K562 (cell line): ENCODE measurements at regions not wholly inside any gene's neighbourhood (a gene's known extent, or its start where the extent isn't known, plus 50 kb on each side); places are given as distances from the start of the nearest gene placed in this dataset.

ENCODE experiments used
- ATAC-seq: fragments of 200-7000 bp; cut with Tn5 transposase; 3 replicates; pipeline ENCODE4 v1.9.1; 2020; ENCODE audit warnings: moderate library complexity
- BruUV-seq: library from RNA; stranded (reverse); fragments of 400-500 nt; replicated peaks from 2 replicates; lab custom pipeline; 2021; lab: Mats Ljungman, UMichigan
- CTCF ChIA-PET: fragments of 300-600 bp; formaldehyde crosslinking; extraction: SDS; loops from one replicate; lab custom pipeline; 2021; ENCODE audit warnings: low intra/inter-chr PET ratio; lab: Yijun Ruan, JAX
- POLR2A ChIA-PET: fragments of 300-600, 350-650 bp; sonication (Branson Sonifier 250); formaldehyde crosslinking; extraction: SDS; loops from one replicate; lab custom pipeline; 2021; ENCODE audit warnings: antibody characterized with exemption, inconsistent platforms; lab: Yijun Ruan, JAX
- DNase-seq, 4 experiments: peaks; one replicate each; pipeline versions ENCODE4 v3.0.0 to v3.0.0-alpha.2; 2011 to 2018; ENCODE audit warnings: low spot score in 3 of 4, mixed read lengths in 3 of 4; ENCODE audit errors: extremely low read depth in 1 of 4
- FAIRE-seq: peaks from 2 replicates; lab custom pipeline; 2011; peaks lifted over from hg19 to GRCh38; lab: Jason Lieb, UNC
- H2AFZ ChIP-seq: 2 replicates; pipeline ENCODE4 v1.6.0; 2011; ENCODE audit warnings: low read depth, low read length, control low read depth, inconsistent platforms
- H3K27ac ChIP-seq: fragments of 200-600 bp; 3 replicates; pipeline ENCODE4 v1.8.0; 2011; ENCODE audit warnings: low read depth, mild to moderate bottlenecking, control low read depth, inconsistent platforms, low read length, moderate library complexity, mixed read lengths; ENCODE audit errors: extremely low read depth
- H3K27me3 ChIP-seq, 2 experiments: fragments of 300-600 bp in 1 of 2; 2 replicates in 1 of 2; 3 replicates in 1 of 2; pipeline versions ENCODE4 v1.6.0 to v1.8.0; 2011; ENCODE audit warnings: inconsistent platforms in 2 of 2, low read length in 2 of 2, mild to moderate bottlenecking in 1 of 2, mixed read lengths in 1 of 2, moderate library complexity in 1 of 2; ENCODE audit not compliant: control insufficient read depth in 2 of 2, insufficient read depth in 2 of 2
- H3K36me3 ChIP-seq: fragments of 300-600 bp; 3 replicates; pipeline ENCODE4 v1.8.0; 2011; ENCODE audit warnings: mild to moderate bottlenecking, low read length, inconsistent platforms; ENCODE audit not compliant: control insufficient read depth, insufficient read depth
- H3K4me1 ChIP-seq, 2 experiments: fragments of 200-600 bp in 1 of 2; replicated peaks in 1 of 2; 2 replicates in 1 of 2; 3 replicates in 1 of 2; pipeline versions ENCODE4 v1.5.1 to v1.8.0; 2011; ENCODE audit warnings: inconsistent platforms in 2 of 2, low read length in 2 of 2, mild to moderate bottlenecking in 1 of 2, mixed read lengths in 1 of 2, moderate library complexity in 1 of 2; ENCODE audit not compliant: control insufficient read depth in 2 of 2, insufficient read depth in 2 of 2
- H3K4me2 ChIP-seq: 2 replicates; pipeline ENCODE4 v1.6.1; 2011; ENCODE audit warnings: low read length, control low read depth, inconsistent platforms, mixed read lengths; ENCODE audit not compliant: insufficient read depth
- H3K4me3 ChIP-seq: fragments of 200-600 bp; sonication (generic), shearing (Covaris generic); 2 replicates; pipeline ENCODE4 v1.5.1; 2016; ENCODE audit warnings: control low read depth, inconsistent platforms
- H3K79me2 ChIP-seq: fragments of 200-600 bp; 3 replicates; pipeline ENCODE4 v1.8.0; 2011; ENCODE audit warnings: low read length, inconsistent platforms; ENCODE audit not compliant: control insufficient read depth, insufficient read depth
- H3K9ac ChIP-seq, 2 experiments: 2 replicates each; pipeline versions ENCODE4 v1.6.0 to v1.6.1; 2011; ENCODE audit warnings: low read depth in 2 of 2, low read length in 2 of 2, control low read depth in 1 of 2, inconsistent platforms in 1 of 2, mild to moderate bottlenecking in 1 of 2, mixed read lengths in 1 of 2; ENCODE audit not compliant: insufficient read depth in 1 of 2
- H3K9me1 ChIP-seq: one replicate; pipeline ENCODE4 v1.6.0; 2011; ENCODE audit warnings: inconsistent platforms, mild to moderate bottlenecking, low read length, moderate library complexity; ENCODE audit not compliant: control insufficient read depth, insufficient read depth
- H3K9me3 ChIP-seq: replicated peaks from 2 replicates; pipeline ENCODE4 v1.5.1; 2011; ENCODE audit warnings: low read depth, low read length, inconsistent platforms; ENCODE audit not compliant: control insufficient read depth, insufficient read depth
- H4K20me1 ChIP-seq: replicated peaks from 2 replicates; pipeline ENCODE4 v1.6.1; 2011; ENCODE audit warnings: low read length, inconsistent platforms, mixed read lengths; ENCODE audit not compliant: control insufficient read depth, insufficient read depth
- ARHGAP35 ChIP-seq: fragments of 450-650 bp; IDR thresholded peaks from 2 replicates; pipeline ENCODE4 v1.6.1; 2018; ENCODE audit not compliant: partially characterized antibody
- ESRRB ChIP-seq: fragments of 250-450 bp; sonication (Bioruptor Pico); IDR thresholded peaks from 2 replicates; pipeline ENCODE4 v1.5.0; 2020; ENCODE audit warnings: mild to moderate bottlenecking, moderate library complexity, borderline replicate concordance
- FOXP4 ChIP-seq: sonication (generic); formaldehyde crosslinking; IDR thresholded peaks from 2 replicates; pipeline ENCODE4 v1.8.0; 2022; ENCODE audit warnings: mild to moderate bottlenecking, missing genetic modification reagents, borderline replicate concordance
- KDM5B ChIP-seq: fragments of 200-600 bp; sonication (generic); IDR thresholded peaks from 2 replicates; pipeline ENCODE4 v1.6.1; 2012; ENCODE audit warnings: low read depth, mild to moderate bottlenecking, moderate library complexity, low read length, control low read depth, inconsistent platforms; ENCODE audit not compliant: insufficient replicate concordance
- MGA ChIP-seq: fragments of 450-650 bp; IDR thresholded peaks from 2 replicates; pipeline ENCODE4 v1.6.1; 2016; ENCODE audit warnings: mild to moderate bottlenecking, moderate library complexity
- RBM14 ChIP-seq: fragments of 200-400 bp; formaldehyde crosslinking; IDR thresholded peaks from 2 replicates; pipeline ENCODE4 v1.6.1; 2018; ENCODE audit warnings: low read depth, mild to moderate bottlenecking, low read length, moderate library complexity, borderline replicate concordance; ENCODE audit not compliant: insufficient read depth
- ZC3H8 ChIP-seq: fragments of 450-650 bp; IDR thresholded peaks from 2 replicates; pipeline ENCODE4 v1.6.1; 2017
- ZNF239 ChIP-seq: fragments of 250-450 bp; sonication (Bioruptor Pico); IDR thresholded peaks from 2 replicates; pipeline ENCODE4 v1.4.0; 2020; ENCODE audit warnings: mild to moderate bottlenecking
- ZNF695 ChIP-seq: fragments of 450-650 bp; formaldehyde crosslinking; IDR thresholded peaks from 2 replicates; pipeline ENCODE4 v1.4.0; 2020; ENCODE audit warnings: mild to moderate bottlenecking, moderate library complexity
- ZNF77 ChIP-seq: fragments of 250-450 bp; sonication (Bioruptor Pico); IDR thresholded peaks from 2 replicates; pipeline ENCODE4 v1.5.0; 2020
- WGBS: fragments of 100-300 bp; shearing (Covaris generic); methylation state at CpG from one replicate; pipeline ENCODE4 v1.1.6; 2016; ENCODE audit warnings: low coverage, mixed read lengths; ENCODE audit not compliant: insufficient coverage; ENCODE audit errors: missing lambda C conversion rate; 5-methylcytosine and 5-hydroxymethylcytosine counted together
- in situ Hi-C: fragments of 300-500 bp; cut with MboI; formaldehyde crosslinking; loops from 4 replicates; pipeline ENCODE4 v1.15.0; 2018; ENCODE audit warnings: inconsistent platforms, mixed read lengths
- intact Hi-C: fragments of 100-400 bp; cut with micrococcal nuclease; formaldehyde crosslinking; loops from 2 replicates; pipeline ENCODE4 v1.14.2; 2022

GRCh38 chr10:111481866-111482265 lies 405.0 kb downstream of the ADRA2A start:
- DNase-seq = no peak
- no TSS peak for BruUV-seq
- ChIA-PET CTCF (no interaction called here), POLR2A (no interaction called here)
- ATAC-seq = no peak
- intact Hi-C loops = no loop called here
- in situ Hi-C loops = no loop called here
- no peaks in the 10 kb centered on the region for H3K4me1 ChIP-seq
- no peaks in the 10 kb centered on the region for H3K27me3 ChIP-seq
- no peaks in the 10 kb centered on the region for H4K20me1 ChIP-seq
- H3K9me1 ChIP-seq = no peaks in the 10 kb centered on the region
- no peak overlapping the region for H3K27ac ChIP-seq
- H3K9me3 ChIP-seq = no peaks in the 10 kb centered on the region
- H3K4me2 ChIP-seq = no peak overlapping the region
- H3K36me3 ChIP-seq = no peaks in the 10 kb centered on the region
- WGBS = 0% methylated on average over 2 of the region's 2 CpGs
- no peak for FAIRE-seq
- no peak overlapping the region for H3K9ac ChIP-seq
- H3K4me3 ChIP-seq = no peak overlapping the region
- H3K79me2 ChIP-seq = no peaks in the 10 kb centered on the region
- no peak overlapping the region for H2AFZ ChIP-seq
- TF ChIP-seq MGA (no peak), ZNF695 (CRISPR knock-in tag) (no peak), ZNF77 (CRISPR knock-in tag) (no peak), KDM5B (no peak), RBM14 (no peak), ZC3H8 (no peak), ZNF239 (CRISPR knock-in tag) (no peak), ESRRB (no peak), ARHGAP35 (no peak), FOXP4 (CRISPR knock-in tag) (no peak)
